ENCODE measurements at regions not wholly inside any gene's neighbourhood (a gene's known extent, or its start where the extent isn't known, plus 50 kb on each side); places are given as distances from the start of the nearest gene placed in this dataset.

GRCh38 chr11:71145988-71146824, 106.2 kb downstream of the SHANK2 start:
- TF ChIP-seq POLR2A (IDR thresholded peaks at IDR 0.05) (no peak), POLR2AphosphoS5 (IDR thresholded peaks at IDR 0.05) (no peak), EP300 (IDR thresholded peaks at IDR 0.05) (no peak)
- TF ChIP-seq, protein P1, sequence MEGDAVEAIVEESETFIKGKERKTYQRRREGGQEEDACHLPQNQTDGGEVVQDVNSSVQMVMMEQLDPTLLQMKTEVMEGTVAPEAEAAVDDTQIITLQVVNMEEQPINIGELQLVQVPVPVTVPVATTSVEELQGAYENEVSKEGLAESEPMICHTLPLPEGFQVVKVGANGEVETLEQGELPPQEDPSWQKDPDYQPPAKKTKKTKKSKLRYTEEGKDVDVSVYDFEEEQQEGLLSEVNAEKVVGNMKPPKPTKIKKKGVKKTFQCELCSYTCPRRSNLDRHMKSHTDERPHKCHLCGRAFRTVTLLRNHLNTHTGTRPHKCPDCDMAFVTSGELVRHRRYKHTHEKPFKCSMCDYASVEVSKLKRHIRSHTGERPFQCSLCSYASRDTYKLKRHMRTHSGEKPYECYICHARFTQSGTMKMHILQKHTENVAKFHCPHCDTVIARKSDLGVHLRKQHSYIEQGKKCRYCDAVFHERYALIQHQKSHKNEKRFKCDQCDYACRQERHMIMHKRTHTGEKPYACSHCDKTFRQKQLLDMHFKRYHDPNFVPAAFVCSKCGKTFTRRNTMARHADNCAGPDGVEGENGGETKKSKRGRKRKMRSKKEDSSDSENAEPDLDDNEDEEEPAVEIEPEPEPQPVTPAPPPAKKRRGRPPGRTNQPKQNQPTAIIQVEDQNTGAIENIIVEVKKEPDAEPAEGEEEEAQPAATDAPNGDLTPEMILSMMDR (IDR thresholded peaks at IDR 0.05), result no peak
